Omental fat pad (tissue), 3 donors: ENCODE measurements at regions not wholly inside any gene's neighbourhood (a gene's known extent, or its start where the extent isn't known, plus 50 kb on each side); places are given as distances from the start of the nearest gene placed in this dataset.

Source experiments
- ATAC-seq: fragments of 150-250 bp; one replicate; pipeline ENCODE4 v1.9.1; 2016; ENCODE audit warnings: mild to moderate bottlenecking, moderate library complexity; ENCODE audit not compliant: low FRiP score
- DNase-seq: peaks from one replicate; pipeline ENCODE4 v3.0.0-alpha.2; 2019; ENCODE audit warnings: low spot score
- TF ChIP-seq, protein P1 (sequence below), 3 donors: fragments of 450-650 bp; IDR thresholded peaks; one replicate each; pipeline ENCODE4 v1.5.1; 2016 to 2017; ENCODE audit warnings: antibody characterized with exemption in 3 of 3, mild to moderate bottlenecking in 3 of 3, moderate library complexity in 2 of 3

GRCh38 chr10:78535716-78536218, 502.1 kb downstream of the RPS24 start:
- TF ChIP-seq, protein P1, sequence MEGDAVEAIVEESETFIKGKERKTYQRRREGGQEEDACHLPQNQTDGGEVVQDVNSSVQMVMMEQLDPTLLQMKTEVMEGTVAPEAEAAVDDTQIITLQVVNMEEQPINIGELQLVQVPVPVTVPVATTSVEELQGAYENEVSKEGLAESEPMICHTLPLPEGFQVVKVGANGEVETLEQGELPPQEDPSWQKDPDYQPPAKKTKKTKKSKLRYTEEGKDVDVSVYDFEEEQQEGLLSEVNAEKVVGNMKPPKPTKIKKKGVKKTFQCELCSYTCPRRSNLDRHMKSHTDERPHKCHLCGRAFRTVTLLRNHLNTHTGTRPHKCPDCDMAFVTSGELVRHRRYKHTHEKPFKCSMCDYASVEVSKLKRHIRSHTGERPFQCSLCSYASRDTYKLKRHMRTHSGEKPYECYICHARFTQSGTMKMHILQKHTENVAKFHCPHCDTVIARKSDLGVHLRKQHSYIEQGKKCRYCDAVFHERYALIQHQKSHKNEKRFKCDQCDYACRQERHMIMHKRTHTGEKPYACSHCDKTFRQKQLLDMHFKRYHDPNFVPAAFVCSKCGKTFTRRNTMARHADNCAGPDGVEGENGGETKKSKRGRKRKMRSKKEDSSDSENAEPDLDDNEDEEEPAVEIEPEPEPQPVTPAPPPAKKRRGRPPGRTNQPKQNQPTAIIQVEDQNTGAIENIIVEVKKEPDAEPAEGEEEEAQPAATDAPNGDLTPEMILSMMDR (IDR thresholded peaks at IDR 0.05) = no peak
- DNase-seq = no peak
- no peak for ATAC-seq

DNA sequence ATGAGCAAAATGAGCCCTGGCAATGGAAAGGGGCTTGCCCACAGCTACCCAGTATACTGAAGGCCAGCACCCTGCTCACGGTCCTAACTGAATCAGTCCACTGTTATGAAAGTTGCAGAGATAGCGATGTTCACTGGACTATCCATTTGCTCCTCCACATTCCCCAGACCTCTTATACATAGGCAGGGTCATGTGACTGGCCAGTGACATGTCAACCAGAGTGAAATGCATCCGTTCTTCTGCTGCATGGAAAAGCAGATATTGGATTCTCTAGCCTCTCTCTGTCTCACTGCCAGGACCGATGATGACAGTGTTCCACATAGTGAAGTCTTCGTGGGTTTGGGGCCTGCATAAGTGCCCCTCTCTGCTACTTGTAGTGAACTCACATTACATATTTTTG, 503.4 kb downstream of the RPS24 start:
- ATAC-seq (no peak), DNase-seq (no peak)
- TF ChIP-seq, protein P1 (IDR thresholded peaks at IDR 0.05) = no peak

- no peak for DNase-seq
- TF ChIP-seq, protein P1 (IDR thresholded peaks at IDR 0.05) = no peak
- no peak for ATAC-seq
These were observed 505.6 kb downstream of the RPS24 start for GRCh38 chr10:78539247-78539766.

DNA sequence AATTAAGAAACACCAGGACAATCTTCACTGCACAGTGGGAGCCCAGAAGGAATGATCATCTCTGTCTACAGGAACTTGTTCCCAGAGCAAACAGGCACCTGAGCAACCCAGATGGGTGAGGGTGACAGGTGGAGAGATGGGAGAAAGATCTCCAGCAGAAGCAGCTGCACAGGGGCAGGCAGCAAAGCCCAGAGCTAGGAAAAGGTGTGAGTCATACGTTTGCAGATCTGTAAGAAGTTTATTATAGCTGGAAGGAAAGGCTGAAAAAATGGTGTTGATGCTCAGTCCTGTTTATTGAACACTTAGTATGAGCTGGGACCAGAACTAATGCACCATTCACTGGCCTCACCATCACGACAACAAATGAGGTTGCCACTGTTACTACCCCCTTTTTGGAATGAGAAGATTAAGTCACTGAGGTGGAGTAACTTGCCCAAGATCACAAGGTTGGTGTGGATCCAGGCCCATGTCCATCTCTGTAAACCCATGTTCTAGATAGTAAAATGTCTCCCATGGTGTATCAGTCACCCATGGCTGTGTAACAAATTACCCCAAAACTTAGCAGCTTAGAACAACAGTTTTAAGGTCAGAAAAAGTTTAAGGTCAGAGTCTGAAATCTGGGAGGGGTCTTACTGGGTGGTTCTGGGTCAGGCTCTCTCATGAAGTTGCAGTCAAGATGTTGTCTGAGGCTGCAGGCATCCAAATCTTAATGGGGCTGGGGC, 506.9 kb downstream of the RPS24 start:
- TF ChIP-seq, protein P1 (IDR thresholded peaks at IDR 0.05) = no peak
- ATAC-seq = no peak
- no peak for DNase-seq

DNA sequence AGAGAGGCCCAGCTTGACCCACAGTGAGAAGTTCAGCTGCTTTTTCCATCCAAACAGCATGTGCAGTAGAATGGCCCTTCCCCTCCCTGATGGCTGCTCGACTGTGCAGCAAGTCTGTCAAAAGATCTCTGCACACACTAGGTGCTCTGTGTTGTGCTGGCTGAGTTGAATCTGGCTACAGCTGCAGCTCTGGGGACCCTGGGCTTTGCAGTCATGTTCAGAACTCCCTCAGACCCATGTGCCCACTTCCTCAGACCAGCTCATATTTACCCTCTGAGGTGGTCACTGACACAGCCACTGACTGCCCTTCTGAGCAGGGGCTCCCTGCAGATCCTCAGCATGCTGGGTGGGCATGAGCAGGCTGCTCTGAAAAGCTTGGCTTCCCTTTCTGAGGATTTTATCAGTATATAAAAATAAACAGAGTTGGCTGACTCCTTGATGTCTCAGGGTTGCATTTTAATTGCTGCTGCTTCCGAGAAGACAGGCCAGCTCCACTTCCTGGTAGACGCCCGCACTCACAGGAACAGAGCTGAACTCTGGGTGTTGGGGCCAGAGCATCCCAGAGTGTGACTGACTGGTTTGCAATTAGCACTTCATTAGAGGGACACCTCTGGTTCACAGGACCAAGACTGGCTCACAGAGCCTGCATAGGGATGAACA, 507.9 kb downstream of the RPS24 start:
- peak; percentile 17 for ATAC-seq
- TF ChIP-seq, protein P1 (IDR thresholded peaks at IDR 0.05) = no peak
- DNase-seq = no peak

DNA sequence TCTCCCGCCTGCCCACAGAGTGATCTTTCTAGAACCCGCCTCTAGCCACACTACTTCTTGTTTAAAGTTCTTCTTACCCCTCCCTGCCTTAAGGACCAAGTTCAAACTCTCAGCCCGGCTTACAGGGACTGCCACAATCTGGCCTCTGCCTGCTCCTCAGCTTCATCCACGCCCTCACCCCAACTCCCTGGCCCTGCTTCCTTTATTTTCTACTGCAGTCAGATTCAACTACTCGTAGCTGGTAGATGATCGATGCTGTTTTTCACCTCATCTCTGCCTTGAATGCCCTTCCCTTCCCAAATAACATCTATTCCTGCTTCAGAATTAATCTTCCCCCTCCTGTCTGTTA, 508.5 kb downstream of the RPS24 start:
- ATAC-seq (no peak), DNase-seq (no peak)
- TF ChIP-seq, protein P1 (IDR thresholded peaks at IDR 0.05) = no peak
